Erythroblast (primary cell): ENCODE measurements at regions not wholly inside any gene's neighbourhood (a gene's known extent, or its start where the extent isn't known, plus 50 kb on each side); places are given as distances from the start of the nearest gene placed in this dataset.

Experiments used
- GATA1 ChIP-seq: IDR thresholded peaks from 2 replicates; pipeline ENCODE4 v1.6.1; 2011; ENCODE audit warnings: low read depth, mild to moderate bottlenecking, control low read depth, low read length, moderate library complexity
- POLR2A ChIP-seq: IDR thresholded peaks from 2 replicates; pipeline ENCODE4 v1.6.1; 2011; ENCODE audit warnings: mild to moderate bottlenecking, low read length

DNA sequence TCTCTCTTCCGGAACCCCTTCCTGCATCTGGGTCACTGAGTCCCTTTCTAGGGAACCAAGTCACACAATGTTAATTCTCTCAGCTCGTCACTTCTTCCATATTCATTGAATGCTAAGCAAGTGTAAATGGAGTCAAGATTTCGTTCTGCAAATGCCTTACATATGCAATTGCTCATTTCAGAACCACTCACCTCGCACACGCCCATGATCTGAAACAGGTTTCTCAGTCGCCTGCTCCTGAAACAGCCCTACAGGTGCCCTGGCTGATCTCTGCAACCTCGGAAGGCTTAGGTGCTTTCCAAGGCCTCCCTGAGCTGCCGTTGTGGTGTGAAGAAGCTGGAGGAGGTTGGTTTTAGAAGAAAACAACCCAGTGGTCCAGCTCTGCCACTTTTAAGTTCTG, 100.8 kb upstream of the MSX1 start:
- TF ChIP-seq POLR2A = no peak
- no peak for TF ChIP-seq GATA1
